GM19468 (cell line): ENCODE measurements at regions not wholly inside any gene's neighbourhood (a gene's known extent, or its start where the extent isn't known, plus 50 kb on each side); places are given as distances from the start of the nearest gene placed in this dataset.
A peak's percentile ranks its signal among the peaks of the same experiment; 100 is the strongest.

Experiments
- ATAC-seq: cut with Tn5 transposase; IDR thresholded peaks from one replicate; pipeline ENCODE4 v1.9.1; 2021; ENCODE audit warnings: mild to moderate bottlenecking, moderate library complexity, moderate number of reproducible peaks; ENCODE audit not compliant: unreplicated experiment; ENCODE audit errors: extremely low read depth

- ATAC-seq: no peak
These were observed 85.6 kb downstream of the C5orf15 start for GRCh38 chr5:133882846-133883245.

GRCh38 chr5:133882389-133882695 lies 86.1 kb downstream of the C5orf15 start:
- no peak for ATAC-seq

- no peak for ATAC-seq
These were observed 86.6 kb downstream of the C5orf15 start for GRCh38 chr5:133881576-133882388.

- no peak for ATAC-seq
These were observed 90.2 kb downstream of the C5orf15 start for GRCh38 chr5:133878236-133878555.

GRCh38 chr5:133877351-133878235 lies 90.8 kb downstream of the C5orf15 start:
- ATAC-seq: no peak

- no peak for ATAC-seq
These were observed 92.2 kb downstream of the C5orf15 start for GRCh38 chr5:133876266-133876665.

GRCh38 chr5:133875179-133875578 lies 93.2 kb downstream of the C5orf15 start:
- no peak for ATAC-seq

GRCh38 chr5:133873449-133873848 lies 95.0 kb downstream of the C5orf15 start:
- ATAC-seq: no peak

GRCh38 chr5:133870661-133871060 lies 97.8 kb downstream of the C5orf15 start:
- ATAC-seq: no peak

GRCh38 chr5:133869519-133870335 lies 98.7 kb downstream of the C5orf15 start:
- no peak for ATAC-seq

GRCh38 chr5:133868946-133869518 lies 99.4 kb downstream of the C5orf15 start:
- peak; percentile 35 for ATAC-seq

GRCh38 chr5:133867851-133868545 lies 100.4 kb downstream of the C5orf15 start:
- ATAC-seq: no peak

GRCh38 chr5:133867341-133867740 lies 101.1 kb downstream of the C5orf15 start:
- no peak for ATAC-seq

GRCh38 chr5:133866903-133867245 lies 101.6 kb downstream of the C5orf15 start:
- ATAC-seq: no peak

GRCh38 chr5:133866160-133866902 lies 102.1 kb downstream of the C5orf15 start:
- ATAC-seq: no peak

- ATAC-seq: no peak
These were observed 103.3 kb downstream of the C5orf15 start for GRCh38 chr5:133865113-133865512.

GRCh38 chr5:133864711-133865110 lies 103.7 kb downstream of the C5orf15 start:
- no peak for ATAC-seq

- ATAC-seq: no peak
These were observed 104.4 kb downstream of the C5orf15 start for GRCh38 chr5:133863857-133864585.
